ENCODE measurements at regions not wholly inside any gene's neighbourhood (a gene's known extent, or its start where the extent isn't known, plus 50 kb on each side); places are given as distances from the start of the nearest gene placed in this dataset.

GRCh38 chr10:7026818-7027217 lies 384.0 kb downstream of the SFMBT2 start:
- TF ChIP-seq ZNF274 (IDR thresholded peaks at IDR 0.05; ENCODE audit: low read depth, low read length) (no peak), YY1 (IDR thresholded peaks at IDR 0.05; ENCODE audit: insufficient read depth, insufficient read length) (no peak)

Measured in NT2/D1 (cell line).